GM19023 (cell line): ENCODE measurements at regions not wholly inside any gene's neighbourhood (a gene's known extent, or its start where the extent isn't known, plus 50 kb on each side); places are given as distances from the start of the nearest gene placed in this dataset.
"Not testable (repeated sequence)": the region's sequence is repeated elsewhere in the genome, so short reads cannot be mapped to it uniquely, and the experiment has no call there.

ENCODE experiments used
- ATAC-seq: cut with Tn5 transposase; IDR thresholded peaks from one replicate; pipeline ENCODE4 v1.9.1; 2021; ENCODE audit warnings: mild to moderate bottlenecking, moderate library complexity; ENCODE audit not compliant: unreplicated experiment

DNA sequence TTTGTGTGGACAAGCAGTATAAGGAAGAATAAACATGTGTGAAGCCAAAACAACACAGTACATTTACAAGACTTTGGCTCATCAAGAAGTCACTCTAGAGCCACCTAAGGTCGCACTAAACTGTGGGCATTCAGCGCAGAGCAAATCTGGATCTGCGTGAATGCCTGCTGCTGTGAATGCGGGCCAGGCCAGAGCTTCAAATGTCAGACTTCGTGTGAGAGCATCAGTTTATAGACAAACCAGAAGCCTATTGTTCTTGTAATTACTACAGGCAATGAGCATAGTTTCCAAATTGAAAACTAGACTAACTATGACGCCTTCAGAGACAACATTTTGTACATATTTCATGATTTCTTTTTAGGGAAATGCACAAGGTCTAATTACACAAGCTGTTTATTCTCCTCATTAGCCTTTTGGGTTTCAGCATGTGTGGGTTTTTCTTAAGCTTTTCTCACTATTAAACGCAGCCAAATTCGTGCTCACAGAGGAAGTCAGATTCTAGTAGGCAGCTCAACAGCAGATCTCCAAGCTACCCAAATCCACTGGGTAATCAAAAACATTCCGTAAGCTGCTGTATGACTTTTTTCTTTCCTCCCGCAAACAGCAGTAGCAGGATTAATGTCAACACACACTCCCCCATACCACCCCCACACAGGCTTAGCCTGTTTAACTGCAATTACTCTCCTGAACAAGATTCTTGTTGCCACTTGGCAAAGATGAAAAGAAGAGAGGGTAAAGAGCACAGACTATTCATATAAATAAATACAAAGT is 84.5 kb upstream of the SETMAR start:
- ATAC-seq, result no peak

DNA sequence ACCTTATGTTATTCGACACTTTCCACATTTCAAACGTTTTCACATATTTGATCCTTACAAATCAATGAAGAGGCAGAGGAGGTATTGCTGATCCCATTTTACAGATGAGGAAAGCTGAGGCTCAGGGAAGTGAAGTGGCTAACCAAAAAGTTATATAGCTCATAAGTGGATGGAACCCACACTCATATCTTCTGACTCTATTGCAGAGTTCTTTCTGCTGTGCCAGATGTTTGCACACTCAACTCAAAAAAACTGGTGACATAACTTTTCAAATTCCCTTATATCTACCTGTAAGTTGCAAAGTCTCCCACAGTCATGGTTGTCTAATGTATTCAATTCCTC is 84.0 kb upstream of the SETMAR start:
- ATAC-seq, result no peak

DNA sequence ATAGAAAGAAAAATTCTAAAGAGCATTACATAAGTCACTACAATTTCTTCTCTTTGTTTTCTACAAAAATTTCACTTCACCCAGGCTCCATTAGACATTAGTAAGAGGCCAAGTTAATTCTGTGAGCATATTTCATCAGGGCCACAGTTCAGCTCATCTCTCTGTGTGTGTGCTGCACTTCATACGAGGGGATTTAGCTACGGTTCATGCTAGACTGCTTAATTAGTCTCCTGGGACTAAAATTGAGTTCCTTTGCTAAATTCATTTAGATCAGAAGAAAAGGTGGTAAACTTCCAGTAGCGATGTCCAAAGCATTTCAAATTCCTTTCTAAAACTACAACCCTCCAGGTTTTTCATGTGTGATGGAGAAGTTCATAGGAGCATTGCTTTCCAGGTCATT is 83.1 kb upstream of the SETMAR start:
- no peak for ATAC-seq

DNA sequence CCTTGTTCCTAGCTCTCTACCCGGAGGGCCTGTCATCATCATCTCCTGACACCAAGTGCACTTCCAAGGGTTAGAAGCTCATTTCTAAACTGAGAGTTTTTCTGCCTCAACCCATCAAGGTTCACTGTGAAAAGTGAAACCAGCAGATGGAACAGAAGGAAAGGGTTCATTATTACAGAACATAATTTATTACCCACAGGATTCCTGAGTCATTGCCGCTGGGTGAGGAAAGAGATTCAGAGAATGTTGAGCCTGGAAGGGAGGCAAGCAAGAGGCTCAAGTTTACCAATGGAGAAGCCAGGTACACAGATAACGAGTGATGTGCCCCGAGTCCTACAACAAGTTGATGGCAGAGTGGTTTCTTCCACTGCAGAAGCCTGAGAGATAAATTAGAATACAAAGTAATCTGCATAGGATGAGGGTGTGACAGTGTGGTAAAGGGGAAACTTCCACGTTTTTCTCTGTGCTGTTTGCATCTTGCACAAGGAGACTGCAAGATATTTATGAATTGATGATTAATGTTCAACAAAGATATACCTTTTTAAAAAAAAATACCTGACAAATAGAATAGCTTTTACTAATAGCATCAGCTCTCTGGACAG is 80.5 kb upstream of the SETMAR start:
- ATAC-seq, result no peak

DNA sequence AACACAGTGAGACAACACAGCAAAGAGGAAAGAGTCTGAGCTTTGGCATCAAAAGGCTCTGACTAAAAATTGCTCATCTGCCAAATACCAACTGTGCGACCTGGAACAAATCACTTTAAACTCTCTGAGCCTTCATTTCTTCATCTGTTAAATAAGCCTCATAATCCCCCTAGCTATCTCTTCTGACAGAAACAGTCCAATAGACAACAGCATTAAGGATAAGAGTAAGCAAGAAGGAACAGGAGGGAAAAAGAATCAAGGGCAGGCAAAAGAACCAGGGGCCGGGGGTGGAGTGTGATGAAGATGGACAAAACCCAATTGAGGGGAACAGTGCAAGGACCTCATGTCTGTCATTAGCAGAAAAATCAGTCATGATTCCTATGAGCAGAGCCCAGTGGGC is 79.4 kb upstream of the SETMAR start:
- ATAC-seq, result no peak

DNA sequence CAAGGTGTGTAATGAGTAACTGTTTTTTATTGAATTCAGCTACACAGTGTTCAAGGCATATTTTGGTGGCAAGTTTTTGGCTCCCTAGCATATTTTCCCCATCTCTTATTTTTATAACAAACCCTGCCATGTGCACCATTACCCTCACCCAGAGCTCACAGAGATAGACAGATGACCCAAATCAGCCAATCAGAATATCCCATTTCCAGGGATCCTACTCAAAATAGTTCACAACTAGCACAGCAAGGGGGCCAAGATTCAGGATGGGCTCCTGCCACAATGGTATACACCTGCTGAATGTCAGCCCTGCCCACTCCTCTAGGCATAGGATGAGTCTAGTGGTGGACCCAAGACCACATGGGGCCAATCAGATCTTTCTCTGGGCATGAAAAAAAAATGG is 78.8 kb upstream of the SETMAR start:
- no peak for ATAC-seq

DNA sequence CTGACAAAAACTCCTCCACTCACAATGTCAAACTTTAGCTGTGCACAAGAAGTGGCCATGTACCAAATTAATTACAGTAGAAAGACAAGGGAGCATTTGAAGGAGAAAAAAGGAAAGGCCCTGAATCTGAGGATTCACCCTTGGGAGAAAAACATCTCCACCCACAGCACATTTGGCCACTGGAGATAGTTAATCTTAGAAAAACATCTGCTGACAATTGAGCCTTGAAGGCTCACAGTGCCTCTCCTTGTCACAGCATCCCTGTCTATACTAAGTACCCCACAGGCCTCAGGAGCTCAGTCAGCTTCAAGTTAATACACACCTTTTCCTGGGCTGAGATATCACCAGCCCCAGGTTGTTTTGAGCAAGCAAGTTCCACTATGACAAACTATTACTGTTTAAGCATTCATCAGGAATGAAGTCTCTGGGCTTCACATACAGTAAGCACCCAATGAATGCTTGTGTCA is 78.1 kb upstream of the SETMAR start:
- no peak for ATAC-seq

DNA sequence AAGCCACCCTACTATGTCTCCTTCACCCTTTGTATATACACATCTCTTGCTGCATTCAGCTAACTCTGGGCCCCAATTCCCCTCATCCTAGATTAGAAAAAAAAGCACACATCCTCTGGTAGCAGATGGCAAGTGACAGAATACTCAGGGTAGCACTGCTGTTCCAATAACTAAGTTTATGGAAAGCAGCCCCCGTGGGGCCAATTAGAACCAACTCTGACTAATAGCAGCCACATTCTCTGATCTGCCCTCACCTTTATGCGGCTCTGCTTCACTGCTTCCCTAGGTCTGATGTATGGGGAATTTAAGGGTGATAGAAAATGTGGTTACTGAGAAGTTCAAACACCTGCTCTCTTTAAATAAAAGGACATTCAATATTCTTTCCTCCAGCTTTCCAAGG is 74.9 kb upstream of the SETMAR start:
- ATAC-seq, result no peak

DNA sequence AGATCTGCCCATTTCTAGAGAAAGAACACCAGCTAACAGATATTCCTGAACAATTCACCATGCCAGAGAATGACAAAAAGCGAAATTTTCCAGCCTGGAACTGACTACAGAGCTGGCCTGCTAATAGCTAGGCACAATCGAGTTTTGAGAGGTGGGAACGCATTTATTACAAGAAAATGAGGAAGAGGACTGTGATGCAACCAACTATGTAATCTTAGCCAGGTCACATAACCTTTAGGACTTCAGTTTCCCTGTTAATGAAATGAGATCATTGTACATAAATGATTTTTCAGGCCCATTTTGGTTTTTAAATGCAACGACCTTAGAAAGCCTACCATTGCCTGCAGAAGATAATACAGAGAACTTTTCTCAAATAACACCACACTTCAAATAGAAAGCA is 72.1 kb upstream of the SETMAR start:
- ATAC-seq, result no peak

DNA sequence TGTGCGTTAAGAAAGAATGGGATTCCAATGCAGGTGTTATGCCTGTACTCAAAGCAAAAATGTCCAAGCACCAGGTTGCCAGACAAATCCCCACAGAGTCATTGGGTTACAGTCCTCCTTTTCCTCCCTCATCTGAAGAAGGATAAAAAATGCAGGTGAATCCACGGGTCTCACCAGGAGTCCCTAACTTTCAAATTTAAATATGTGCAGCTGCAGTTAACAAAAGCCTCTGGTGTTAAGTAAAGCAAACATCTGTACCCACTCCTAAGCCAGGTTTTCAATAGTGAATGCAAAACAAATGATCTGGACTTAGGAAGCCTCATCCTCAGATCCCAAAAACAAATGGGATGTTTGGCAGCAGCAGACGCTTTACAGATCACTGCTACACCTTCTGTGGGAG is 70.4 kb upstream of the SETMAR start:
- no peak for ATAC-seq

DNA sequence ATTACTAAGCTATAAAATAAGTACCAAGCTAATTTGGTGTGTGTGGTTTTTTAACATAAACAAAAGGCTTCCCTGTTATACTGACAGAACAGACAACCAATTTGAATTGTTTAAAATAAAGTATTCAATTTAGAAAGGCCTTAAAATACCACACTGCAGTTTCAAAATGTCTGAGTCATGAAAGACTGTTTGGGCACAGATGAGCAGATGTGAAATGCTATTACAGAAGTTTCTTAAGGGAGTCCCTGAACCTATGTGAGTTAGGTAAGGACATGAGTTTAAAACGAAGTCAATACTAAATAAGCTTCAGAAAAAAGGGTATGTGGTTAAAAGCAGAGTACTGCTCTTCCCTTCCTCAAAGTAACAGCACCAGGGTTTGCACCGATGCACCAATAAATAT is 69.7 kb upstream of the SETMAR start:
- no peak for ATAC-seq

DNA sequence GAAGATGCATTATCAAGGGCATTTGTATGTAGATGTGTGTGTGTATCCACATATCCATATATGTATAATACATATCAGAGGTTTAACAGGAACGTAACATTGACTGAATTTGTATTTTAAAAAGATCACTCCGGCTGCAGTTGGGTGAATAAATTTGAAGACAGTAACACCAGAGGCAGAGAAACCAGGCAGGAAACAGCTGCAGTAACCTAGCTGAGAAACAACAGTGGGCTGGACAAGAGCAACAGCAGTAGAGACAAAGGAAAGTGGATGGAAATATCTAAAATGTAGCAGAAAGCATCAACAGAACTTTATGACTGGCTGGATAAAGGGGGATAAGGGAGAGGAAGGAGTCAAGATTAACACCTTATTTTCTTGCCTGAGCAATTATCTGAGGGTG is 68.3 kb upstream of the SETMAR start:
- ATAC-seq, result no peak

DNA sequence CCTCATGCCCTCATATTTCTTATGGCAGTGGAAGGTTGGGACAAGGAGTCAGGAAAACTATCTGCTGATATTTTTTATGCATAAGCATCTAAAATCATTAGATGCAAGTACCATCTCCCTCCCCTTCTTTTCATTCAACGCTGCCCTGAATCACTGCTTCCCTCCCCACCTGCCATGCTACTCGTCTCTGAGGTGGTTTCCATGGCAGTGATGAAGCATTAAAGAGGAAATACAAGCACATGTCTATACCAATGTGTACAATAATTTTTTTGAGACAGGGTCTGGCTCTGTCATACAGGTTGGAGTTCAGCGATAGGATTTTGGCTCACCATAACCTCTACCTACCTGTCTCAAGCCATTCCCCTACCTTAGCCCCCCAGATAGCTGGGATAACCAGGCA is 67.5 kb upstream of the SETMAR start:
- ATAC-seq, result no peak

DNA sequence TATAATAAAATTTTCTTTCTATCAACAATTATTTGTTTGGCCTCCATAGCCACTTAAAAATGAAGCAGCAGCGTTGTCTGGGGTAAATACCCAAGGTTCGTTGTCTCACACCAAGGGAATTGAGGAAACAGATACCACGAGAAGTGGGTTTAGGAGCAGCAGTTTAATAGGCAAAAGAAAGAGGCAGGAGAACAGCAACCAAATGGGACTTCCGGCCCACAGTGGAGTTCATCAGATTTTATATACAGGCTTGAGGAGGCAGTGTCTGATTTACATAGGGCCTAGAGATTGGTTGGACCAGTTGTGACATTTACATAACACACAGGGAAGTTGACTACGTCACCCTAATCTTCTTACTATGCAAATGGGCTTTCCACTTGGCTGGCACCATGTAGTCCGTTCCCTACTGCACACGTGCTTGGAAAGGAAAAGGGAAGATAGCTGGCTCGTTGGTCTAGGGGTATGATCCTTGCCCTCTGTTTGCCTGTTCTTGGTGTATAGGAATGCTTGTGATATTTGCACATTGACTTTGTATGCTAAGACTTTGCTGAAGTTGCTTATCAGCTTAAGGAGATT is 61.5 kb upstream of the SETMAR start:
- no peak for ATAC-seq

DNA sequence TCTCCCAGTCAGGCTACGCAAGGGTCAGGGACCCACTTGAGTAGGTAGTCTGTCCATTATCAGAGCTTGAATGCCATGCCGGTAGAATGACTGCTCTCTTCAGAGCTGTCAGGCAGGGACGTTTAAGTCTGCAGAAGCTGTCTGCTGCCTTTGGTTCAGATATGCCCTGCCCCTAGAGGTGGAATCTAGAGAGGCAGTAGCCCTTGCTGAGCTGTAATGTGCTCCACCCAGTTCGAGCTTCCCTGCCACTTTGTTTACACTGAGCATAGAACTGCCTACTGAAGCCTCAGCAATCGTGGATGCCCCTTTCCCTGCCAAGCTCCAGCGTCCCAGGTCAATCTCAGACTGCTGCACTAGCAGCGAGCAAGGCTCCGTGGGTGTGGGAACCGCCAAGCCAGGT is 57.5 kb upstream of the SETMAR start:
- ATAC-seq, result no peak

DNA sequence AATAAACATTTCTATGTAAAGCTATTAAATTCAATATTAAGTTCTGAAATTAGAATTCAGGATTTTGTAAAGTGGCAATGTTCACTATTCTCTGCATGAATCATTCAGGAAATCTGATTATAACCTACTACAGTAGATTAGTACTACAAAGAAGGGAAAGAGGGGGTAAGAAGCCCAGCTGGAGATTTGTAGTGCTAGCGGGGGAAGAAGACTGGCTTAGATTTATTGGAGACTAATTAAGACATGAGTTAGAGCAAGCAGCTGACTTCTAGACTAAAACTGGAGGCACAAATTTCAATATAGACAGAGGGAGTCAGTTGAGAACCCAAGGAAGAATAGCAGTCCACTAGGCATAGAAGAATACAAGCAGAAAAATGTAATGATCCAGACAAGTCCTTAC is 55.8 kb upstream of the SETMAR start:
- ATAC-seq, result no peak

DNA sequence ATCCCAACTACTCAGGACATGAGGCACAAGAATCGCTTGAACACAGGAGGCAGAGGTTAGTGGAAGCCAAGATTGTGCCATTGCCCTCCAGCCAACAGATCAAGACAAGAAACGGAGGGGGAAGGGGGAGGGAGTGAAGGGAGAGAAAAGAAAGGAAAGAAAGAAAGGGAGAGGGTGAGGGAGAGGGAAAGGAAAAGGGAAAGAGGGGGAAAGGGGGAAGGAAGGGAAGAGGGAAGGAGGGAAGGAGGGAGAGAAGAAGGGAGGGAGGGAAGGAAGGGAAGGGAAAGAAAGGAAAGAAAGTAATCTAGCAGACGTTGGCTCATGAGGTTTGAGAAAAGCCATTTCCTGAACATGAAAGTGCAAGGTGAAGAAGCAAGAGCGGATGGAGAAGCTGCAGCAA is 53.1 kb upstream of the SETMAR start:
- no peak for ATAC-seq

DNA sequence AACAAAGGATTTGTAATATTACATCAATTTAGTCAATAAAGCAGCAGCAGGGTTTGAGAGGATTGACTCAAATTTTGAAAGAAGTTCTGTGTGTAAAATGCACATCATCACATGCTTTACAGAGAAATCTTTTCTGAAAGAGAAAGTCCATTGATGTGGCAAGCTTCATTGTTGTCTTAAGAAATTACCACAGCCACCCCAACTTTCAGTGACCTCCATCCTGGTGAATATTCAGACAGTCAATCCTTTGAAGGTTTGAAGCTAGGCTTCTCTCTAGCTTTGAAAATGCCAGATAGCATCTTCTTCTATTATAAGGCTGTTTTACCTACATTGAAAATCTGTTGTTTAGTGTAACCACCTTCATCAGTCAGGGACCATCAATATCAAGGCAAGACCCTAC is 51.8 kb upstream of the SETMAR start:
- ATAC-seq, result no peak

DNA sequence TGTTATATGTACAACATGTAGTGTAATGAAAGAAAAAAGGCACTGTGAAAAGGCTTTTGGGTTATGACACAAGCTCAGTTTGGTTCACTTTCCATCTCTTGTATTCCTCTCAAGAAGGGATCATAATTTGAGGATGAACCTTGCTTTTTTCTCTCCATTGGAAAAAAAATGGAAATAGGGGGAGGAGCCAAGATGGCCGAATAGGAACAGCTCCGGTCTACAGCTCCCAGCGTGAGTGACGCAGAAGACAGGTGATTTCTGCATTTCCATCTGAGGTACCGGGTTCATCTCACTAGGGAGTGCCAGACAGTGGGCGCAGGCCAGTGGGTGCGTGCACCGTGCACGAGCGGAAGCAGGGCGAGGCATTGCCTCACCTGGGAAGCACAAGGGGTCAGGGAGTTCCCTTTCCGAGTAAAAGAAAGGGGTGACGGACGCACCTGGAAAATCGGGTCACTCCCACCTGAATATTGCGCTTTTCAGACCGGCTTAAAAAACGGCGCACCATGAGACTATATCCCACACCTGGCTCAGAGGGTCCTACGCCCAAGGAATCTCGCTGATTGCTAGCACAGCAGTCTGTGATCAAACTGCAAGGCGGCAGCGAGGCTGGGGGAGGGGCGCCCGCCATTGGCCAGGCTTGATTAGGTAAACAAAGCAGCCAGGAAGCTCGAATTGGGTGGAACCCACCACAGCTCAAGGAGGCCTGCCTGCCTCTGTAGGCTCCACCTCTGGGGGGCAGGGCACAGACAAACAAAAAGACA is 49.9 kb upstream of the SETMAR start:
- ATAC-seq, result not testable (repeated sequence)
